Lung (tissue), 11 donors: ENCODE measurements at regions not wholly inside any gene's neighbourhood (a gene's known extent, or its start where the extent isn't known, plus 50 kb on each side); places are given as distances from the start of the nearest gene placed in this dataset.

Experiments
- ATAC-seq: fragments of 200-7000 bp; cut with Tn5 transposase; one replicate; pipeline ENCODE4 v1.9.1; 2020; ENCODE audit warnings: moderate number of reproducible peaks; ENCODE audit not compliant: insufficient read depth, low FRiP score
- DNase-seq, 3 donors: peaks; one replicate each; pipeline ENCODE4 v3.0.0-alpha.2; 2013 to 2017
- H3K27ac ChIP-seq, 2 donors: one replicate each; pipeline ENCODE4 v1.5.1; 2013; ENCODE audit warnings: mild to moderate bottlenecking in 2 of 2, moderate library complexity in 2 of 2, control low read depth in 1 of 2, inconsistent platforms in 1 of 2, low read depth in 1 of 2, low read length in 1 of 2
- H3K27me3 ChIP-seq, 3 donors: one replicate each; pipeline ENCODE4 v1.5.1; 2013; ENCODE audit warnings: low read length in 2 of 3; ENCODE audit not compliant: control insufficient read depth in 3 of 3, insufficient read depth in 3 of 3
- H3K36me3 ChIP-seq, 4 donors: one replicate each; pipeline ENCODE4 v1.5.1; 2013; ENCODE audit warnings: low read length in 4 of 4, mild to moderate bottlenecking in 1 of 4, moderate library complexity in 1 of 4; ENCODE audit not compliant: control insufficient read depth in 4 of 4, insufficient read depth in 4 of 4
- H3K4me1 ChIP-seq, 5 donors: one replicate each; pipeline ENCODE4 v1.5.1; 2013; ENCODE audit warnings: low read length in 5 of 5, mild to moderate bottlenecking in 2 of 5, moderate library complexity in 1 of 5; ENCODE audit not compliant: control insufficient read depth in 5 of 5, insufficient read depth in 5 of 5
- H3K4me3 ChIP-seq: one replicate; pipeline ENCODE4 v1.5.1; 2013; ENCODE audit warnings: mild to moderate bottlenecking, control low read depth, moderate library complexity
- H3K9ac ChIP-seq, 2 donors: one replicate each; pipeline ENCODE4 v1.5.1; 2013; ENCODE audit warnings: low read length in 2 of 2, control low read depth in 1 of 2; ENCODE audit not compliant: insufficient read depth in 1 of 2
- H3K9me3 ChIP-seq, 4 donors: one replicate each; pipeline ENCODE4 v1.5.1; 2013; ENCODE audit warnings: low read length in 3 of 4, mild to moderate bottlenecking in 1 of 4, moderate library complexity in 1 of 4; ENCODE audit not compliant: control insufficient read depth in 4 of 4, insufficient read depth in 3 of 4
- WGBS, 2 donors: extraction: QIAGEN DNeasy Blood & Tissue Kit; methylation state at CpG; one replicate each; pipeline ENCODE4 v1.1.7; 2013; 5-methylcytosine and 5-hydroxymethylcytosine counted together
- TF ChIP-seq, protein P1 (sequence below): IDR thresholded peaks from 2 replicates; pipeline ENCODE4 v1.5.1; 2012; ENCODE audit warnings: mild to moderate bottlenecking; ENCODE audit errors: control extremely low read depth, extremely low read depth
- donor health status: control.
- donor health status: control.
- donor health status: Bipolar disorder and iron deficiency.
- donor health status: healthy.
- donor health status: DM: yes; HTN: yes; CAD: no.

DNA sequence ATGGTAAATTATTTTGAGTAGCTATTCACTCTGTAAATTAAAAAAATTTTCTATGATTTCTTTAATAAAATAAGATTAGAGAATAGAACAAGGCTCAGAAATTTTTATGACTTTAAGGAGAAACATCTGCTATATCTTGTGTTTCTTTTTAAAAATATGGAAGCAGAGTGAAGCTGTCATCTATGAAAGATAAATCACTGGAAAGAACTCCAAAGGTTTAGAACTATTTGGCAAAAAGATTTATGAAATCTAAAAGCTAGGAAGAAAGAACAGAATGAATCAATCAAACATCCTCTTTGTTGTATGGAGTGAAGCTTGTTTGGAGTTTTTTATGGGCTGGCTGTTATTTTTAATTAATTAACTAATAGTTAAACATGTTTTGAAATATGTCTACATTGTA lies 89.8 kb upstream of the ACTBL2 start:
- Histone ChIP-seq H3K9ac (no peak overlapping the region), H3K36me3 (no peaks in the 10 kb centered on the region), H3K27me3 (no peaks in the 10 kb centered on the region), H3K4me3 (no peak overlapping the region), H3K27ac (no peak overlapping the region), H3K4me1 (peaks cover 0 to 16% (median 0%) of the 10 kb centered on the region in 5 donors), H3K9me3 (no peaks in the 10 kb centered on the region)
- no peak for DNase-seq
- no peak for ATAC-seq
- TF ChIP-seq, protein P1, sequence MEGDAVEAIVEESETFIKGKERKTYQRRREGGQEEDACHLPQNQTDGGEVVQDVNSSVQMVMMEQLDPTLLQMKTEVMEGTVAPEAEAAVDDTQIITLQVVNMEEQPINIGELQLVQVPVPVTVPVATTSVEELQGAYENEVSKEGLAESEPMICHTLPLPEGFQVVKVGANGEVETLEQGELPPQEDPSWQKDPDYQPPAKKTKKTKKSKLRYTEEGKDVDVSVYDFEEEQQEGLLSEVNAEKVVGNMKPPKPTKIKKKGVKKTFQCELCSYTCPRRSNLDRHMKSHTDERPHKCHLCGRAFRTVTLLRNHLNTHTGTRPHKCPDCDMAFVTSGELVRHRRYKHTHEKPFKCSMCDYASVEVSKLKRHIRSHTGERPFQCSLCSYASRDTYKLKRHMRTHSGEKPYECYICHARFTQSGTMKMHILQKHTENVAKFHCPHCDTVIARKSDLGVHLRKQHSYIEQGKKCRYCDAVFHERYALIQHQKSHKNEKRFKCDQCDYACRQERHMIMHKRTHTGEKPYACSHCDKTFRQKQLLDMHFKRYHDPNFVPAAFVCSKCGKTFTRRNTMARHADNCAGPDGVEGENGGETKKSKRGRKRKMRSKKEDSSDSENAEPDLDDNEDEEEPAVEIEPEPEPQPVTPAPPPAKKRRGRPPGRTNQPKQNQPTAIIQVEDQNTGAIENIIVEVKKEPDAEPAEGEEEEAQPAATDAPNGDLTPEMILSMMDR, result no peak

- DNase-seq (no peak), ATAC-seq (no peak)
- Histone ChIP-seq H3K27ac (no peak overlapping the region), H3K4me1 (peaks cover 0 to 29% (median 5%) of the 10 kb centered on the region in 5 donors), H3K4me3 (no peak overlapping the region), H3K9me3 (no peaks in the 10 kb centered on the region), H3K9ac (no peak overlapping the region), H3K27me3 (no peaks in the 10 kb centered on the region), H3K36me3 (no peaks in the 10 kb centered on the region)
- TF ChIP-seq, protein P1, result no peak
- WGBS, 2 donors, result 90 to 95% methylated on average over 1 of the region's 1 CpG
Measured at GRCh38 chr5:57569601-57570000, 87.0 kb upstream of the ACTBL2 start.

- H3K4me1 ChIP-seq, result peaks cover 0 to 29% (median 5%) of the 10 kb centered on the region in 5 donors
- no peaks in the 10 kb centered on the region for H3K36me3 ChIP-seq
- H3K4me3 ChIP-seq, result no peak overlapping the region
- H3K9me3 ChIP-seq, result no peaks in the 10 kb centered on the region
- ATAC-seq, result no peak
- WGBS, 2 donors, result 89 to 91% methylated on average over 3 of the region's 3 CpGs
- no peaks in the 10 kb centered on the region for H3K27me3 ChIP-seq
- H3K9ac ChIP-seq, result no peak overlapping the region
- H3K27ac ChIP-seq, result no peak overlapping the region
- peak in 2 of 3 donors; percentile 68 to 78 for DNase-seq
- TF ChIP-seq, protein P1, result no peak
Measured at GRCh38 chr5:57568136-57568535, 85.5 kb upstream of the ACTBL2 start.

DNA sequence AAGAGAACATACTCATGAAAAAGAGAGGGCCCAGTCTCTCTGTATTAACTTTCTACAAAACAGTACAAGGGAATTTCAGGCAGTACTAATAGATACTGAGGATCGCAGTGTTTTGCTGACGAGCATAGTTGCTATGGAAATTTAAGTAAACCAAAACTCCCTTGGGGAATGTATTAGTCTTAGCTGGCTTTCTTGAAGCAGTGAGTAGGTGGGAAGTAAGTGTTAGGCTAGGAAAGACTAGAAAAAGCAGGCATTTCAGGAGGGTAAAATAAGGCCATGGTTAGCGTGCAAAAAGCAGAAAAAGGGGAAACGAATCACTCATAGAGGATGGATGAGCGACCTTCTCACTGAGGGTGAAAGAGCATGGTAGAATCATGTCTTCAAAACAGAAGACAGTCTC lies 84.3 kb upstream of the ACTBL2 start:
- 80 to 88% methylated on average over 5 of the region's 5 CpGs for WGBS, 2 donors
- DNase-seq (peak; percentile 22 to 85 (median 82)), ATAC-seq (peak; percentile 19)
- TF ChIP-seq, protein P1, result no peak
- no peak overlapping the region for H3K4me3 ChIP-seq
- no peaks in the 10 kb centered on the region for H3K36me3 ChIP-seq
- no peak overlapping the region for H3K27ac ChIP-seq
- peaks cover 0 to 29% (median 5%) of the 10 kb centered on the region in 5 donors for H3K4me1 ChIP-seq
- no peak overlapping the region for H3K9ac ChIP-seq
- H3K27me3 ChIP-seq, result no peaks in the 10 kb centered on the region
- H3K9me3 ChIP-seq, result no peaks in the 10 kb centered on the region
